GM19324 (cell line): ENCODE measurements at regions not wholly inside any gene's neighbourhood (a gene's known extent, or its start where the extent isn't known, plus 50 kb on each side); places are given as distances from the start of the nearest gene placed in this dataset.
"Not testable (repeated sequence)": the region's sequence is repeated elsewhere in the genome, so short reads cannot be mapped to it uniquely, and the experiment has no call there.

ENCODE experiments used
- ATAC-seq: cut with Tn5 transposase; IDR thresholded peaks from one replicate; pipeline ENCODE4 v1.9.1; 2021; ENCODE audit warnings: mild to moderate bottlenecking, moderate library complexity; ENCODE audit not compliant: unreplicated experiment, low FRiP score

- ATAC-seq = no peak
Measured at GRCh38 chr7:10779465-10780399, 193.9 kb upstream of the PHF14 start.

DNA sequence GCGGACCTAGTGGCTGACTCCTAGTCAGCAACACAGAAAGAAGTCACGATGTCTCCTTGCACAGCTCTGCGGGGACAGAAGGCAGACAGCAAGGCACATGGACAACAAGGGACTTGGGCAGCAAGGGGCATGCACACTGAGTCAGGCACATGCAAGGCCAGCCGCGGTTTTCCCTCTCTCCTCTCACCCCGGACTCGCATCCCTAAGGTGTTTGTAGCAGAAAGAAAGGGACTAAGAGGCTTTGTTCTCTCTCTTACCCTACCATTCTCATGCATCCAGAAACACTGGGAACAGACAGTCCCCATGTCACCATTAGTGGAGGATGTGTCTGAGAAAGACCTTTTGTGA is 193.3 kb upstream of the PHF14 start:
- ATAC-seq = no peak

DNA sequence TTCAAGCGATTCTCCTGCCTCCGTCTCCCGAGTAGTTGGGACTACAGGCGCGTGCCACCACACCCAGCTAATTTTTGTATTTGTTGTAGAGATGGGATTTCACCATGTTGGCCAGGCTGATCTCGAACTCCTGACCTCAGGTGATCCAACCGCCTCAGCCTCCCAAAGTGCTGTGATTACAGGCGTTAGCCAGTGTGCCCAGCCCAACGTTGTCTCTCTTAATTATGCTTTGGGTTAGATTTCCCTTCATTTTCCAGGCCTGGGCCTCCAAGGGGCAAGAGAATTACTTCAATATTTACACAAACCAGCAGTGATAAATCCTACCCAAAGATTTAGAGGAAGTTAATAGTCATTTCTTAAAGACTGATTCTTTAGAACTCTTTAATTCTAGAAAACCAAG is 186.7 kb upstream of the PHF14 start:
- not testable (repeated sequence) for ATAC-seq

DNA sequence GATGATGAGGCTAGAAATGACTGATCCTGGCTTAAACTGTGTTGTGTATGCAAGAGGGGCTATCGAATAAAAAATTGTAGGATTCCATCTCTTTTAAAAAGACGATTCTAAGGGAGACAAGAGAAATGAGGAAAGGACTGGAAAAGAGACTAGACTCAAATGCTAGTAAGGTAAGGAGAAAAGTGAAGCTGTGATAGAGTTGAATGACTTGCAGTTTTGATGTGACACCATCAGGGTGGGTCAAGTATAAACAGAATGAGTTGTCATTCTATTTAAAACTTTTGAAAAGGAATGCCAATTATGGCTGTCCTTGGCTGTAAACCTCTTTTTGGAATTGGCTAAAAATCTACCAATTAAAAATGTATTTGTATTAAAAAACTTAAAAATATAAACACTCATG is 184.5 kb upstream of the PHF14 start:
- no peak for ATAC-seq

DNA sequence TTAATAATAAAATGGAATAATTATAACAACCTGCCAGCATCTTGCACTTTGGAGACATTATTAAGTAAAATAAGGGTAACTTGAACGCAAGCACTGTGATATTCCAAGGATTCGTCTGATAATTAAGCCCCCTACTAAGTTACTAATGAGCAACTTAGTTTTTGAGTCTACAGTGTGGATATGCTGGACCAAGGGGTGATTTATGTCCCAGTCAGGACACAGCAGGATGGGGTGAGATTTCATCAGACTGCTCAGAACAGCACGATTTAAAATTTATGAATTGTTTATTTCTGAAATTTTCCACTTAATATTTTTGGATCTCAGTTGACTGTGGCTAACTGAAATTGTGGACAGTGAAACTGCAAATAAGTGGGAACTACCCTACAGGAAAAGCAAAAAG is 182.8 kb upstream of the PHF14 start:
- no peak for ATAC-seq

DNA sequence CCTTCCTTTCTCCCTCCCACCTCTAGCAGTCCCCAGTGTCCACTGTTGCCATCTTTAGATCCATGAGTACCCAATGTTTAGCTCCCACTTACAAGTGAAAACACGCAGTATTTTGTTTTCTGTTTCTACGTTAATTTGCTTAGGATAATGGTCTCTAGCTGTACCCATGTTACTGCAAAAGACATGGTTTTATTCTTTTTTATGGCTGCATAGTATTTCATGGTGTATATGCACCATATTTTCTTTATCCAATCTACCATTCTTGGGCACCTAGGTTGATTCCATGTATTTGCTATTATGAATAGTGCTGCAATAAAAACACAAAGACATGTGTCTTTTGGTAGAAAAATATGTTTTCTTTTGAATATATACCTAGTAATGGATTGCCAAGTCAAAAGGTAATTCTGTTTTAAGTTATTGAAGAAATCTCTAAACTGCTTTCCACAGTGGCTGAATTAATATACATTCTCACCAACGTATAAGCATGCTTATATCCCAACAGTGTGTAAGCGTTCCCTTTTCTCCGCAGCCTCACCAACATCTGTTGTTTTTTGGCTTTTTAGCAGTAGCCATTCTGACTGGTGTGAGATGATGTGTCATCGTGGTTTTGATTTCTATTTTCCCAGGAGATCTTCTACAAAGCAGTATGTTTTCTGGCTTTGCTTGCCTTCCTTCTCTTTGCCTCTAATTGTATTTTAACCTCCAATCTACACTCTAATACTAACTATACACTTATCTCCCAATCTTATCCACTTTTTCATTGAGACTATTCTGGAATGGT is 179.5 kb upstream of the PHF14 start:
- no peak for ATAC-seq

- no peak for ATAC-seq
Measured at GRCh38 chr7:10797157-10797556, 176.5 kb upstream of the PHF14 start.

DNA sequence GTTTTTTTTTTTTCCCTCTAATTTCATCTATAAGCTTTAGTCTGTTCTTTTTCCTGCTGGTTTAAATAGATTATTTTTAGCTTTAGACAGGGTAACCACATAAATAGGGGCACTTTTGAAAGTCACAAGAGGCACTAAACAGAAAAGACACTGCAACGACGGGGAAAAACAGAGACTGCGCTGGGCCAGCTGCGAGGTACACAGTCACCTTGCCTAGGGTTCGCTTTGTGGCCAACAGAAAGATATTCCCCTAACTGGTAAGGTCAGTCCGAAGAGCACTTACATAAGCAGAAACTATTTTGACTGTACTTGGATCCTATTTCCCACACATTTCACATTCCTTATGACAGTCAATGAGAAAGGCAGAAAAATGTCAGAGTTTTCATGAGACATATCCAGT is 175.6 kb upstream of the PHF14 start:
- ATAC-seq = no peak

- ATAC-seq = no peak
Measured at GRCh38 chr7:10799475-10799874, 174.2 kb upstream of the PHF14 start.

GRCh38 chr7:10802011-10802410 is 171.7 kb upstream of the PHF14 start:
- no peak for ATAC-seq

- no peak for ATAC-seq
Measured at GRCh38 chr7:10802526-10802925, 171.1 kb upstream of the PHF14 start.

DNA sequence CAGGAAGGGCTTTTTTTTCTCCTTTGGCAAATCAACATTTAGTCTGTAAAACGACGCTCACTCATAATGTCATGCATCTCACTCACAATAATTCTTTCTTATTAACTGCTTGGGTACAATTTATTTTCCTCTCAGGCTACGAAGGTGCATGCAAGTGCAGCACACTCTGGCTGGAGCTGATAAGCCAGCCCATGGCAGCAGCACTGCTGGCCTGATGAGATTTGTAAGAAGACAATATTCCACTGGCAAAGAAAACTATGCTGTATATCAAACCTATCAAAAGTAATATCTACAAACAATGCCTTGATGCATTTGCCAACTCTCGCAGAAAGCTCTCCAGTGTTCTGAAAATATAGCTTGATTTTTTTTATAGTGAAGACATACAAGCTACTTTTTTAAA is 170.0 kb upstream of the PHF14 start:
- ATAC-seq = no peak

GRCh38 chr7:10804770-10805169 is 168.9 kb upstream of the PHF14 start:
- no peak for ATAC-seq

GRCh38 chr7:10815546-10815945 is 158.1 kb upstream of the PHF14 start:
- ATAC-seq = no peak

DNA sequence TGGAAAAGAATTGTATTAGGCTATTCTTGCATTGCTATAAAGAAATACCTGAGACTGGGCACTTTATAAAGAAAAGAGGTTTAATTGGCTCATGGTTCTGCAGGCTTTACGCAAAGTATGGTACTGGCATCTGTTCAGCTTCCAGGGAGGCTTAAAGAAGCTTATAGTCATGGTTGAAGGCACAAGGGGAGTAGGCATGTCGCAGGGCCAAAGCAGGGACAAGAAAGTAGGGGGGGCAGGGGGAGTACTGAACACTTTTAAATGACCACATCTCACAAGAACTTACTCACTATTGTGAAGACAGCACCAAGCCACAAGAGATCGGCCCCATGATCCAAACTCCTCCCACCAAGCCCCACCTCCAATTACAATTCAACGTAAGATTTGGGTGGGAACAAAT is 152.5 kb upstream of the PHF14 start:
- no peak for ATAC-seq

DNA sequence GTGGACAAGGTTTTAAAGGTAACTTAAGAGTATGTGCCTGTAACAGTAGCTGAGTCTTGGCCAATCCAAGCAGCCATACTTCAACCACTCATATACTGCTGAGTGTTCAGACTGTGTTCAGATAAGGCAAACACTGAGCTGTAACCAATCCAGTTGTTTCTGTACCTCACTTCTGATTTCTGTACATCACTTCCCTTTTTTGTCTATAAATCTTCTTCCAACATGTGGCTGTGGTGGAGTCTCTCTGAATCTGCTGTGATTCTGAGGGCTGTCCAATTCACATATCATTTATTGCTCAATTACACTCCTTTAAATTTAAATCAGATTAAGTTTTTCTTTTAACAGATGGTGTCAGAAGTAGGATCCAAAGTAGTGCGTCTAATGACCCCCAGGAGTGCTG is 149.5 kb upstream of the PHF14 start:
- ATAC-seq = no peak

DNA sequence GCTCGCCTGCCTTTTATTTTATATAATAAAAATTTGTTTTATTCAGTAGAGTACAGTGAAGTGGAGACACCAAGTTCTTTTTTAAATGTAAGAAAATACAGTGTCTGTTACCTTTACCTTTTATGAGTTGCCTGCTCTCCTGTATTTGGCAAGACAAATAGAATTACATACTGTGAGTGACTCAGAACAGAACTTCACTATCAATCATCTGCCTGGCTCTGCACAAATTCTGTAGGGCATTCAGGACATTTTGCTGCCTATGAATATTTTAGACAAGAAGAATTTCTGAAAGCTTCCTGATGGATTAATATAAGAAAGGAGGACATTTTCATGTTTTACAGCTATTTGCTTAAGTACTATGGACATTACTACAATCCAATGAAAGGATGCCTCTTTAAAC is 135.4 kb upstream of the PHF14 start:
- no peak for ATAC-seq

DNA sequence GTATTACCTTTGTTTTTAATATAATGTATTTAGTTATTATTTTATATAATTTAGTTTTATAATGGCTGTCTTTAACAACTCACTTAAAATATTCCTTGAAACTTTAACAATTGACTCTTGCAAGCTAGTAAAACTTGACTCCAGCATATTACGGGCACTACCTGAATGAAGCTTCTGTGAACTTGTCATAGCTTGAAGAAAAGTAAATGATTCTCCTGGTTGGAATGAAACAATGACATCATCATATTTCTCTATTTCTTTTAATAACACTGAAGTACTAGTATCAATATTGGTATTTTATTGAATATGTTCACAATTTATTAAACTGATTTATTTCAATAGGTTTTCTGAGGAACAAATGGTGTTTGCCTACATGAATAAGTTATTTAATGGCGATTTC is 128.4 kb upstream of the PHF14 start:
- no peak for ATAC-seq

- ATAC-seq = no peak
Measured at GRCh38 chr7:10855583-10855982, 118.1 kb upstream of the PHF14 start.

DNA sequence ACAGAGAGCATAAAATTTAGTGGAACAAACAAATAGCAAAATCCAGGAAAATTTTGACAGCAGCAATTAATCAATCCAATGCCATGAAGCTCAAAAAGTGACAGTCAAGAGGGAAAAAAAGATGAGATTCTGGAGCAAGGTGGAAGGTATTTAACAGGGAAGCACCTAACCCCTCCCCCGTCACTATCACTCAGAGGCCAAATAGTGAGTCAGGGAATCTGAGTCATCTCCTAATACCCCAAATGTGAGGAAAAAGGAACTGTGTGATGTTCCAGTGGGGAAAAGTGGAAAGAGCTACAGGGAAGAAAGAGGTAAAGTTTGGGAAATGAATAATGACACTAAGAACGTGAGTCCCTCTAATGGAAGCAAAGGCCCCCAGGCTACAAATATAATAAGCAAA is 113.2 kb upstream of the PHF14 start:
- no peak for ATAC-seq

- no peak for ATAC-seq
Measured at GRCh38 chr7:10863476-10863875, 110.2 kb upstream of the PHF14 start.

DNA sequence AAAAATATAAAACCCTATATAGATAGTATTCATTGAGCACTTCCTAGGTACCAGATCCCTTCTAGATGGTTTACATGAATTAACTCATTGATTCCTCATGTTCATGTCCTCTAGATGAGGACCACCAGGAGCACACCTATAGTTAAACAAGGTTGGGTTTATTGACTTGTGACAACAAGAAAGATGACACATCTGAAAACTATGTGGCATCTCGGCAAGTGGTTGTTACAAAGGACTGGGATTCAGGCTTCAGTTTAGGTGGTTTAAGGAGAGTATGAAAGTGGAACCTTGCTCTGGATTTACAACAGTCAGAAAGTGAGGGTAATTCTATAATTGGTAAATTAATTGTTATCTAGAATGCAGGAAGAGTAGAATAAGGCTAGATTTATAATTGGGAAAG is 99.0 kb upstream of the PHF14 start:
- ATAC-seq = no peak
